GM12878 (cell line): ENCODE measurements at regions not wholly inside any gene's neighbourhood (a gene's known extent, or its start where the extent isn't known, plus 50 kb on each side); places are given as distances from the start of the nearest gene placed in this dataset.

Source experiments
- ATAC-seq: fragments of 200-7000 bp; cut with Tn5 transposase; 3 replicates; pipeline ENCODE4 v1.9.1; 2020; ENCODE audit warnings: mild to moderate bottlenecking, moderate library complexity
- BruUV-seq: library from RNA; stranded (reverse); fragments of 400-500 nt; replicated peaks from 2 replicates; lab custom pipeline; 2021; lab: Mats Ljungman, UMichigan
- CTCF ChIA-PET: fragments of 300-600 bp; sonication (Branson Sonifier 250); formaldehyde crosslinking; extraction: SDS; loops from one replicate; lab custom pipeline; 2021; ENCODE audit warnings: inconsistent platforms; lab: Yijun Ruan, JAX
- POLR2A ChIA-PET: fragments of 350-600 bp; formaldehyde crosslinking; extraction: SDS; loops from one replicate; lab custom pipeline; 2021; ENCODE audit warnings: inconsistent platforms; lab: Charles Lee
- RAD21 ChIA-PET: fragments of 300-600 bp; sonication (Branson Sonifier 250); formaldehyde crosslinking; loops from one replicate; lab custom pipeline; 2023; ENCODE audit warnings: antibody characterized with exemption; ENCODE audit not compliant: unreplicated experiment; lab: Charles Lee
- SMC1A ChIA-PET: fragments of 300-600 bp; sonication (Branson Sonifier 250); formaldehyde crosslinking; loops from one replicate; lab custom pipeline; 2023; ENCODE audit not compliant: unreplicated experiment, uncharacterized antibody; lab: Charles Lee
- DNase-seq: peaks from one replicate; pipeline ENCODE4 v3.0.0-alpha.2; 2011; ENCODE audit warnings: low read depth, low spot score
- FAIRE-seq: peaks from 3 replicates; lab custom pipeline; 2011; peaks lifted over from hg19 to GRCh38; lab: Jason Lieb, UNC
- H2AFZ ChIP-seq: 2 replicates; pipeline ENCODE4 v1.6.0; 2011; ENCODE audit warnings: low read depth, low read length, control low read depth; ENCODE audit not compliant: control insufficient read depth
- H3K27ac ChIP-seq: 2 replicates; pipeline ENCODE4 v1.5.1; 2011; ENCODE audit warnings: control low read depth; ENCODE audit not compliant: control insufficient read depth, insufficient read depth
- H3K27me3 ChIP-seq, 2 experiments: replicated peaks in 1 of 2; 2 replicates each; pipeline versions ENCODE4 v1.6.0 to v1.6.1; 2011; ENCODE audit warnings: low read length in 1 of 2; ENCODE audit not compliant: control insufficient read depth in 2 of 2, insufficient read depth in 2 of 2
- H3K36me3 ChIP-seq, 2 experiments: 2 replicates each; pipeline ENCODE4 v1.5.1; 2011; ENCODE audit warnings: low read length in 1 of 2; ENCODE audit not compliant: control insufficient read depth in 2 of 2, insufficient read depth in 2 of 2
- H3K4me1 ChIP-seq: 2 replicates; pipeline ENCODE4 v1.6.1; 2011; ENCODE audit warnings: mild to moderate bottlenecking, low read length, moderate library complexity, mixed read lengths; ENCODE audit not compliant: control insufficient read depth, insufficient read depth
- H3K4me2 ChIP-seq: 2 replicates; pipeline ENCODE4 v1.6.0; 2011; ENCODE audit warnings: control low read depth; ENCODE audit not compliant: control insufficient read depth, insufficient read depth
- H3K4me3 ChIP-seq: fragments of 200-600 bp; sonication (generic); 2 replicates; pipeline ENCODE4 v1.5.1; 2016
- H3K79me2 ChIP-seq: 2 replicates; pipeline ENCODE4 v1.6.0; 2011; ENCODE audit warnings: low read length; ENCODE audit not compliant: control insufficient read depth, insufficient read depth
- H3K9ac ChIP-seq: 2 replicates; pipeline ENCODE4 v1.8.0; 2011; ENCODE audit warnings: low read length, control low read depth, mixed read lengths; ENCODE audit not compliant: control insufficient read depth, insufficient read depth
- H3K9me3 ChIP-seq: replicated peaks from 3 replicates; pipeline ENCODE4 v1.5.1; 2011; ENCODE audit warnings: mild to moderate bottlenecking, low read length; ENCODE audit not compliant: control insufficient read depth, insufficient read depth
- H4K20me1 ChIP-seq: 2 replicates; pipeline ENCODE4 v1.6.0; 2011; ENCODE audit not compliant: control insufficient read depth, insufficient read depth
- BACH1 ChIP-seq: fragments of 450-650 bp; IDR thresholded peaks from 2 replicates; pipeline ENCODE4 v1.6.1; 2017; ENCODE audit warnings: mild to moderate bottlenecking, borderline replicate concordance
- CBX3 ChIP-seq: fragments of 200-600 bp; sonication (generic); IDR thresholded peaks from 2 replicates; pipeline ENCODE4 v1.6.1; 2016; ENCODE audit warnings: low read depth, borderline replicate concordance
- CBX5 ChIP-seq: sonication (generic); IDR thresholded peaks from 2 replicates; pipeline ENCODE4 v1.6.1; 2016; ENCODE audit warnings: low read depth, moderate library complexity, mild to moderate bottlenecking, inconsistent platforms
- CHD1 ChIP-seq: IDR thresholded peaks from 2 replicates; pipeline ENCODE4 v1.6.1; 2012; ENCODE audit warnings: low read depth, low read length, improper control_type of control experiment
- EP300 ChIP-seq, 2 experiments: fragments of 150-350 bp in 1 of 2; IDR thresholded peaks; 2 replicates each; pipeline ENCODE4 v1.6.1; 2011 to 2012; ENCODE audit warnings: low read depth in 2 of 2, low read length in 2 of 2, borderline replicate concordance in 1 of 2, improper control_type of control experiment in 1 of 2, inconsistent platforms in 1 of 2; ENCODE audit not compliant: control insufficient read depth in 1 of 2
- FOXM1 ChIP-seq: IDR thresholded peaks from 2 replicates; pipeline ENCODE4 v1.6.1; 2012; ENCODE audit warnings: low read depth, mild to moderate bottlenecking, inconsistent platforms, low read length, moderate library complexity
- KAT2A ChIP-seq: conservative IDR thresholded peaks from 2 replicates; pipeline ENCODE4 v1.6.1; 2011; ENCODE audit warnings: low read depth, low read length; ENCODE audit not compliant: control insufficient read depth
- MXI1 ChIP-seq: fragments of 150-350 bp; IDR thresholded peaks from 2 replicates; pipeline ENCODE4 v1.6.1; 2011; ENCODE audit warnings: low read depth, mild to moderate bottlenecking, inconsistent platforms, low read length, improper control_type of control experiment
- NR2C2 ChIP-seq: IDR thresholded peaks from 2 replicates; pipeline ENCODE4 v1.6.1; 2011; ENCODE audit warnings: borderline replicate concordance, low read depth; ENCODE audit not compliant: control insufficient read depth, insufficient read length
- POU2F2 ChIP-seq: IDR thresholded peaks from 3 replicates; pipeline ENCODE4 v1.6.1; 2011; ENCODE audit warnings: low read depth, mild to moderate bottlenecking, low read length, borderline replicate concordance
- RB1 ChIP-seq: fragments of 450-650 bp; formaldehyde crosslinking; IDR thresholded peaks from 2 replicates; pipeline ENCODE4 v1.6.1; 2017; ENCODE audit warnings: mild to moderate bottlenecking, borderline replicate concordance
- RELA ChIP-seq: fragments of 450-650 bp; IDR thresholded peaks from 2 replicates; pipeline ENCODE4 v1.8.0; 2014; ENCODE audit warnings: borderline replicate concordance; ENCODE audit not compliant: partially characterized antibody
- SREBF1 ChIP-seq: IDR thresholded peaks from 2 replicates; pipeline ENCODE4 v1.6.1; 2012; ENCODE audit warnings: mild to moderate bottlenecking, low read length
- WGBS: methylation state at CpG from one replicate; pipeline ENCODE4 v1.1.6; 2016; ENCODE audit warnings: low lambda C conversion rate; ENCODE audit not compliant: insufficient replicate concordance, insufficient coverage; ENCODE audit errors: missing lambda C conversion rate; 5-methylcytosine and 5-hydroxymethylcytosine counted together
- in situ Hi-C: fragments of 300-500 bp; cut with MboI; formaldehyde crosslinking; loops from 9 replicates; pipeline ENCODE4 v1.14.3; 2018; ENCODE audit warnings: mixed read lengths
- intact Hi-C: fragments of 100-400 bp; cut with micrococcal nuclease; formaldehyde crosslinking; loops from one replicate; pipeline ENCODE4 v1.14.2; 2022; ENCODE audit not compliant: unreplicated experiment
- TF ChIP-seq, protein P1 (sequence below), 3 experiments: IDR thresholded peaks in 2 of 3; conservative IDR thresholded peaks in 1 of 3; 2 replicates each; pipeline ENCODE4 v1.5.1; 2011; ENCODE audit warnings: low read depth in 3 of 3, low read length in 3 of 3, mild to moderate bottlenecking in 3 of 3, control low read depth in 2 of 3, moderate library complexity in 2 of 3, inconsistent platforms in 1 of 3, mixed read lengths in 1 of 3; ENCODE audit not compliant: control insufficient read depth in 2 of 3, insufficient read depth in 1 of 3; ENCODE audit errors: extremely low read depth in 1 of 3
- TF ChIP-seq, protein P2 (sequence below): fragments of 450-650 bp; conservative IDR thresholded peaks from 2 replicates; pipeline ENCODE4 v1.6.1; 2017; ENCODE audit warnings: mild to moderate bottlenecking, moderate library complexity
- TF ChIP-seq, protein P3 (sequence below): IDR thresholded peaks from 2 replicates; pipeline ENCODE4 v1.6.1; 2012; ENCODE audit warnings: low read depth, low read length, improper control_type of control experiment
- TF ChIP-seq, protein P4 (sequence below): fragments of 450-650 bp; IDR thresholded peaks from 2 replicates; pipeline ENCODE4 v1.6.1; 2017; ENCODE audit warnings: antibody characterized with exemption, mild to moderate bottlenecking, moderate library complexity

DNA sequence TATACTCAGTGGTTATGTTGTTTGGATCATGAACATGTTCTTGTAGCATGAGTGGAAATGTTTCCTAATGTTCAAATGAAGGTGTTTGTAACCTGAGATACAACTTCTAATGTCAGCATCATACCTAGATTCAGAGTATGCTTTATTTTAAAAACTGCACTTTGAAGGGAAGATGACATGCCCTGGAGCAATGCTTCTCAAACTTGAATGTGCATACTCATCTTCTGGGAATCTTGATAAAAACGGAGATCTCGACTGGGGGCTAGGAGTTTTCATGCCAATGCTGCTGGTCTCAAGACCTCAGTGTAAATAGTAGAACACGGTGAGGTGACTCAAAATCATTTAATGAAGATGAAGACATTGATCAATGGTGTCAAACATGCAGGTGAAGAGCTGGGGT is 440.0 kb upstream of the NOX3 start:
- Histone ChIP-seq H3K9ac (no peak overlapping the region), H3K9me3 (no peaks in the 10 kb centered on the region), H3K4me1 (no peaks in the 10 kb centered on the region), H3K27me3 (no peaks in the 10 kb centered on the region), H3K4me2 (no peak overlapping the region), H3K27ac (no peak overlapping the region), H2AFZ (no peak overlapping the region), H3K4me3 (no peak overlapping the region), H3K36me3 (no peaks in the 10 kb centered on the region), H3K79me2 (no peaks in the 10 kb centered on the region), H4K20me1 (no peaks in the 10 kb centered on the region)
- FAIRE-seq (no peak), DNase-seq (no peak), ATAC-seq (no peak)
- 19% methylated on average over 3 of the region's 3 CpGs for WGBS
- SMC1A ChIA-PET: no interaction called here
- CTCF ChIA-PET: no interaction called here
- in situ Hi-C loops (no loop called here), intact Hi-C loops (no loop called here)
- RAD21 ChIA-PET: no interaction called here
- BruUV-seq: no TSS peak
- POLR2A ChIA-PET: no interaction called here
- TF ChIP-seq BACH1 (no peak), POU2F2 (no peak), CBX5 (no peak), FOXM1 (no peak), MXI1 (no peak), SREBF1 (no peak), KAT2A (no peak), CHD1 (no peak), EP300 (IDR thresholded peaks at IDR 0.05; ENCODE audit: borderline replicate concordance in 1 of 2, control insufficient read depth in 1 of 2, low read depth in 2 of 2, low read length in 2 of 2) (no peak), NR2C2 (no peak), RB1 (no peak), CBX3 (no peak), RELA (no peak)
- TF ChIP-seq, protein P1, sequence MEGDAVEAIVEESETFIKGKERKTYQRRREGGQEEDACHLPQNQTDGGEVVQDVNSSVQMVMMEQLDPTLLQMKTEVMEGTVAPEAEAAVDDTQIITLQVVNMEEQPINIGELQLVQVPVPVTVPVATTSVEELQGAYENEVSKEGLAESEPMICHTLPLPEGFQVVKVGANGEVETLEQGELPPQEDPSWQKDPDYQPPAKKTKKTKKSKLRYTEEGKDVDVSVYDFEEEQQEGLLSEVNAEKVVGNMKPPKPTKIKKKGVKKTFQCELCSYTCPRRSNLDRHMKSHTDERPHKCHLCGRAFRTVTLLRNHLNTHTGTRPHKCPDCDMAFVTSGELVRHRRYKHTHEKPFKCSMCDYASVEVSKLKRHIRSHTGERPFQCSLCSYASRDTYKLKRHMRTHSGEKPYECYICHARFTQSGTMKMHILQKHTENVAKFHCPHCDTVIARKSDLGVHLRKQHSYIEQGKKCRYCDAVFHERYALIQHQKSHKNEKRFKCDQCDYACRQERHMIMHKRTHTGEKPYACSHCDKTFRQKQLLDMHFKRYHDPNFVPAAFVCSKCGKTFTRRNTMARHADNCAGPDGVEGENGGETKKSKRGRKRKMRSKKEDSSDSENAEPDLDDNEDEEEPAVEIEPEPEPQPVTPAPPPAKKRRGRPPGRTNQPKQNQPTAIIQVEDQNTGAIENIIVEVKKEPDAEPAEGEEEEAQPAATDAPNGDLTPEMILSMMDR (IDR thresholded peaks at IDR 0.05 in 2 of 3, conservative IDR thresholded peaks at IDR 0.05 in 1 of 3; ENCODE audit: control insufficient read depth in 2 of 3, extremely low read depth in 1 of 3, insufficient read depth in 1 of 3, low read depth in 3 of 3, low read length in 3 of 3): no peak
- TF ChIP-seq, protein P2, sequence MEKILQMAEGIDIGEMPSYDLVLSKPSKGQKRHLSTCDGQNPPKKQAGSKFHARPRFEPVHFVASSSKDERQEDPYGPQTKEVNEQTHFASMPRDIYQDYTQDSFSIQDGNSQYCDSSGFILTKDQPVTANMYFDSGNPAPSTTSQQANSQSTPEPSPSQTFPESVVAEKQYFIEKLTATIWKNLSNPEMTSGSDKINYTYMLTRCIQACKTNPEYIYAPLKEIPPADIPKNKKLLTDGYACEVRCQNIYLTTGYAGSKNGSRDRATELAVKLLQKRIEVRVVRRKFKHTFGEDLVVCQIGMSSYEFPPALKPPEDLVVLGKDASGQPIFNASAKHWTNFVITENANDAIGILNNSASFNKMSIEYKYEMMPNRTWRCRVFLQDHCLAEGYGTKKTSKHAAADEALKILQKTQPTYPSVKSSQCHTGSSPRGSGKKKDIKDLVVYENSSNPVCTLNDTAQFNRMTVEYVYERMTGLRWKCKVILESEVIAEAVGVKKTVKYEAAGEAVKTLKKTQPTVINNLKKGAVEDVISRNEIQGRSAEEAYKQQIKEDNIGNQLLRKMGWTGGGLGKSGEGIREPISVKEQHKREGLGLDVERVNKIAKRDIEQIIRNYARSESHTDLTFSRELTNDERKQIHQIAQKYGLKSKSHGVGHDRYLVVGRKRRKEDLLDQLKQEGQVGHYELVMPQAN: no peak
- TF ChIP-seq, protein P3, sequence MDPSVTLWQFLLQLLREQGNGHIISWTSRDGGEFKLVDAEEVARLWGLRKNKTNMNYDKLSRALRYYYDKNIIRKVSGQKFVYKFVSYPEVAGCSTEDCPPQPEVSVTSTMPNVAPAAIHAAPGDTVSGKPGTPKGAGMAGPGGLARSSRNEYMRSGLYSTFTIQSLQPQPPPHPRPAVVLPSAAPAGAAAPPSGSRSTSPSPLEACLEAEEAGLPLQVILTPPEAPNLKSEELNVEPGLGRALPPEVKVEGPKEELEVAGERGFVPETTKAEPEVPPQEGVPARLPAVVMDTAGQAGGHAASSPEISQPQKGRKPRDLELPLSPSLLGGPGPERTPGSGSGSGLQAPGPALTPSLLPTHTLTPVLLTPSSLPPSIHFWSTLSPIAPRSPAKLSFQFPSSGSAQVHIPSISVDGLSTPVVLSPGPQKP: no peak
- TF ChIP-seq, protein P4, sequence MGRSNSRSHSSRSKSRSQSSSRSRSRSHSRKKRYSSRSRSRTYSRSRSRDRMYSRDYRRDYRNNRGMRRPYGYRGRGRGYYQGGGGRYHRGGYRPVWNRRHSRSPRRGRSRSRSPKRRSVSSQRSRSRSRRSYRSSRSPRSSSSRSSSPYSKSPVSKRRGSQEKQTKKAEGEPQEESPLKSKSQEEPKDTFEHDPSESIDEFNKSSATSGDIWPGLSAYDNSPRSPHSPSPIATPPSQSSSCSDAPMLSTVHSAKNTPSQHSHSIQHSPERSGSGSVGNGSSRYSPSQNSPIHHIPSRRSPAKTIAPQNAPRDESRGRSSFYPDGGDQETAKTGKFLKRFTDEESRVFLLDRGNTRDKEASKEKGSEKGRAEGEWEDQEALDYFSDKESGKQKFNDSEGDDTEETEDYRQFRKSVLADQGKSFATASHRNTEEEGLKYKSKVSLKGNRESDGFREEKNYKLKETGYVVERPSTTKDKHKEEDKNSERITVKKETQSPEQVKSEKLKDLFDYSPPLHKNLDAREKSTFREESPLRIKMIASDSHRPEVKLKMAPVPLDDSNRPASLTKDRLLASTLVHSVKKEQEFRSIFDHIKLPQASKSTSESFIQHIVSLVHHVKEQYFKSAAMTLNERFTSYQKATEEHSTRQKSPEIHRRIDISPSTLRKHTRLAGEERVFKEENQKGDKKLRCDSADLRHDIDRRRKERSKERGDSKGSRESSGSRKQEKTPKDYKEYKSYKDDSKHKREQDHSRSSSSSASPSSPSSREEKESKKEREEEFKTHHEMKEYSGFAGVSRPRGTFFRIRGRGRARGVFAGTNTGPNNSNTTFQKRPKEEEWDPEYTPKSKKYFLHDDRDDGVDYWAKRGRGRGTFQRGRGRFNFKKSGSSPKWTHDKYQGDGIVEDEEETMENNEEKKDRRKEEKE: no peak
